GM19025 (cell line): ENCODE measurements at regions not wholly inside any gene's neighbourhood (a gene's known extent, or its start where the extent isn't known, plus 50 kb on each side); places are given as distances from the start of the nearest gene placed in this dataset.
A peak's percentile ranks its signal among the peaks of the same experiment; 100 is the strongest.

ENCODE experiments used
- ATAC-seq: cut with Tn5 transposase; IDR thresholded peaks from one replicate; pipeline ENCODE4 v1.9.1; 2021; ENCODE audit warnings: mild to moderate bottlenecking, low read depth, moderate library complexity; ENCODE audit not compliant: unreplicated experiment

- ATAC-seq = no peak
Measured at GRCh38 chr9:19732441-19732951, 56.3 kb downstream of the SLC24A2 start.

GRCh38 chr9:19728101-19728500 lies 60.7 kb downstream of the SLC24A2 start:
- no peak for ATAC-seq

GRCh38 chr9:19725970-19726369 lies 62.9 kb downstream of the SLC24A2 start:
- no peak for ATAC-seq

GRCh38 chr9:19720377-19720776 lies 68.5 kb downstream of the SLC24A2 start:
- ATAC-seq = no peak

- ATAC-seq = no peak
Measured at GRCh38 chr9:19703702-19704101, 85.1 kb downstream of the SLC24A2 start.

GRCh38 chr9:19701991-19702390 lies 86.8 kb downstream of the SLC24A2 start:
- ATAC-seq = no peak

- ATAC-seq = no peak
Measured at GRCh38 chr9:19701274-19701673, 87.6 kb downstream of the SLC24A2 start.

GRCh38 chr9:19700699-19701098 lies 88.1 kb downstream of the SLC24A2 start:
- ATAC-seq = no peak

- ATAC-seq = no peak
Measured at GRCh38 chr9:19699756-19700155, 89.1 kb downstream of the SLC24A2 start.

GRCh38 chr9:19698960-19699359 lies 89.9 kb downstream of the SLC24A2 start:
- no peak for ATAC-seq

GRCh38 chr9:19694601-19695000 lies 94.2 kb downstream of the SLC24A2 start:
- ATAC-seq = no peak

GRCh38 chr9:19690128-19690527 lies 98.7 kb downstream of the SLC24A2 start:
- ATAC-seq = no peak

GRCh38 chr9:19689328-19690101 lies 99.3 kb downstream of the SLC24A2 start:
- ATAC-seq = no peak

- ATAC-seq = no peak
Measured at GRCh38 chr9:19683715-19684114, 105.1 kb downstream of the SLC24A2 start.

- no peak for ATAC-seq
Measured at GRCh38 chr9:19682397-19682796, 106.4 kb downstream of the SLC24A2 start.

GRCh38 chr9:19681846-19682245 lies 107.0 kb downstream of the SLC24A2 start:
- no peak for ATAC-seq

GRCh38 chr9:19677924-19678323 lies 110.9 kb downstream of the SLC24A2 start:
- no peak for ATAC-seq

GRCh38 chr9:19675492-19675891 lies 113.3 kb downstream of the SLC24A2 start:
- no peak for ATAC-seq

- ATAC-seq = no peak
Measured at GRCh38 chr9:19666575-19666974, 122.3 kb downstream of the SLC24A2 start.

- ATAC-seq = peak; percentile 100
Measured at GRCh38 chr9:19665146-19665863, 123.5 kb downstream of the SLC24A2 start.

- no peak for ATAC-seq
Measured at GRCh38 chr9:19663570-19663969, 125.3 kb downstream of the SLC24A2 start.

GRCh38 chr9:19662213-19662612 lies 126.6 kb downstream of the SLC24A2 start:
- ATAC-seq = no peak
